Bone marrow (tissue), 2 donors: ENCODE measurements at regions not wholly inside any gene's neighbourhood (a gene's known extent, or its start where the extent isn't known, plus 50 kb on each side); places are given as distances from the start of the nearest gene placed in this dataset.

ENCODE experiments used
- DNase-seq, 2 donors: peaks; one replicate each; lab custom pipeline; 2025; lab: John Stamatoyannopoulos, UW

GRCh38 chr2:171225302-171225980, 64.7 kb upstream of the TLK1 start:
- no peak for DNase-seq

- DNase-seq = no peak
These were observed 56.6 kb upstream of the TLK1 start for GRCh38 chr2:171217330-171217729.

- no peak for DNase-seq
These were observed 55.9 kb upstream of the TLK1 start for GRCh38 chr2:171216631-171217030.

- no peak for DNase-seq
These were observed 53.4 kb upstream of the TLK1 start for GRCh38 chr2:171214093-171214492.

GRCh38 chr2:171210864-171211431, 50.3 kb upstream of the TLK1 start:
- peak in 1 of 2 donors; percentile 68 for DNase-seq
